Prostate gland (tissue), 2 donors: ENCODE measurements at regions not wholly inside any gene's neighbourhood (a gene's known extent, or its start where the extent isn't known, plus 50 kb on each side); places are given as distances from the start of the nearest gene placed in this dataset.

ENCODE experiments used
- DNase-seq: peaks from one replicate; pipeline ENCODE4 v3.0.0-alpha.2; 2019; ENCODE audit warnings: low spot score
- H3K27ac ChIP-seq, 2 donors: fragments of 200-600 bp; sonication (generic); 2 replicates each; pipeline ENCODE4 v1.5.1; 2017 to 2019
- H3K27me3 ChIP-seq: fragments of 200-600 bp; sonication (generic); replicated peaks from 2 replicates; pipeline ENCODE4 v1.5.1; 2019; ENCODE audit not compliant: insufficient read depth
- H3K36me3 ChIP-seq, 2 donors: fragments of 200-600 bp; sonication (generic); 1 replicate in 1 of 2; 2 replicates in 1 of 2; pipeline versions ENCODE4 v1.5.1 to v1.8.1; 2017 to 2019
- H3K4me1 ChIP-seq: fragments of 200-600 bp; sonication (generic); replicated peaks from 2 replicates; pipeline ENCODE4 v1.5.1; 2019
- H3K4me3 ChIP-seq, 2 donors: fragments of 200-600 bp; sonication (generic); 2 replicates each; pipeline ENCODE4 v1.5.1; 2017 to 2019
- H3K9me3 ChIP-seq: fragments of 200-600 bp; sonication (generic); 2 replicates; pipeline ENCODE4 v1.5.1; 2017
- CTCF ChIP-seq, 4 experiments: fragments of 200-600 bp in 2 of 4; fragments of 450-650 bp in 2 of 4; sonication (generic) in 2 of 4; IDR thresholded peaks; 1 replicate in 3 of 4; 2 replicates in 1 of 4; pipeline ENCODE4 v1.5.1; 2016 to 2019; ENCODE audit warnings: antibody characterized with exemption in 4 of 4, mild to moderate bottlenecking in 2 of 4, moderate library complexity in 2 of 4
- POLR2A ChIP-seq: fragments of 450-650 bp; IDR thresholded peaks from one replicate; pipeline ENCODE4 v1.6.1; 2016; ENCODE audit warnings: antibody characterized with exemption, mild to moderate bottlenecking
- POLR2AphosphoS5 ChIP-seq: sonication (generic); formaldehyde crosslinking; IDR thresholded peaks from one replicate; pipeline ENCODE4 v1.6.1; 2017; ENCODE audit warnings: antibody characterized with exemption
- WGBS: methylation state at CpG from one replicate; pipeline ENCODE4 v1.1.5; 2018; 5-methylcytosine and 5-hydroxymethylcytosine counted together
- intact Hi-C: fragments of 100-400 bp; cut with DNase I; formaldehyde crosslinking; loops from one replicate; pipeline ENCODE4 v1.14.2; 2022

- no peak for TF ChIP-seq CTCF (IDR thresholded peaks at IDR 0.05)
- no peak for TF ChIP-seq POLR2AphosphoS5
- TF ChIP-seq POLR2A = no peak
- no peak for DNase-seq
- Histone ChIP-seq H3K4me1 (no peaks in the 10 kb centered on the region), H3K4me3 (no peak overlapping the region), H3K9me3 (no peaks in the 10 kb centered on the region), H3K36me3 (no peaks in the 10 kb centered on the region), H3K27me3 (no peaks in the 10 kb centered on the region), H3K27ac (no peak overlapping the region)
- intact Hi-C loops = no loop called here
- WGBS = 87% methylated on average over 13 of the region's 13 CpGs
These were observed 144.5 kb upstream of the RUNX3 start for GRCh38 chr1:25074351-25075227.

GRCh38 chr1:25073640-25074270 lies 143.7 kb upstream of the RUNX3 start:
- H3K4me3 ChIP-seq = no peak overlapping the region
- TF ChIP-seq CTCF (IDR thresholded peaks at IDR 0.05) (no peak), POLR2A (no peak), POLR2AphosphoS5 (no peak)
- no peaks in the 10 kb centered on the region for H3K9me3 ChIP-seq
- no peak overlapping the region for H3K27ac ChIP-seq
- H3K36me3 ChIP-seq = no peaks in the 10 kb centered on the region
- intact Hi-C loops = no loop called here
- 85% methylated on average over 12 of the region's 12 CpGs for WGBS
- no peaks in the 10 kb centered on the region for H3K4me1 ChIP-seq
- DNase-seq = no peak
- no peaks in the 10 kb centered on the region for H3K27me3 ChIP-seq

- Histone ChIP-seq H3K4me1 (no peaks in the 10 kb centered on the region), H3K27me3 (no peaks in the 10 kb centered on the region), H3K27ac (no peak overlapping the region), H3K4me3 (no peak overlapping the region), H3K36me3 (no peaks in the 10 kb centered on the region), H3K9me3 (no peaks in the 10 kb centered on the region)
- 63% methylated on average over 3 of the region's 5 CpGs for WGBS
- no peak for TF ChIP-seq CTCF (IDR thresholded peaks at IDR 0.05)
- TF ChIP-seq POLR2AphosphoS5 = no peak
- TF ChIP-seq POLR2A = no peak
- intact Hi-C loops = no loop called here
- no peak for DNase-seq
These were observed 142.4 kb upstream of the RUNX3 start for GRCh38 chr1:25072461-25072860.

GRCh38 chr1:25068829-25069228 lies 138.8 kb upstream of the RUNX3 start:
- Histone ChIP-seq H3K36me3 (no peaks in the 10 kb centered on the region), H3K27ac (no peak overlapping the region), H3K27me3 (no peaks in the 10 kb centered on the region), H3K9me3 (no peaks in the 10 kb centered on the region), H3K4me3 (no peak overlapping the region), H3K4me1 (no peaks in the 10 kb centered on the region)
- no peak for DNase-seq
- intact Hi-C loops = no loop called here
- 92% methylated on average over 4 of the region's 4 CpGs for WGBS
- TF ChIP-seq POLR2A (no peak), POLR2AphosphoS5 (no peak), CTCF (IDR thresholded peaks at IDR 0.05) (no peak)
